ENCODE measurements at regions not wholly inside any gene's neighbourhood (a gene's known extent, or its start where the extent isn't known, plus 50 kb on each side); places are given as distances from the start of the nearest gene placed in this dataset.

DNA sequence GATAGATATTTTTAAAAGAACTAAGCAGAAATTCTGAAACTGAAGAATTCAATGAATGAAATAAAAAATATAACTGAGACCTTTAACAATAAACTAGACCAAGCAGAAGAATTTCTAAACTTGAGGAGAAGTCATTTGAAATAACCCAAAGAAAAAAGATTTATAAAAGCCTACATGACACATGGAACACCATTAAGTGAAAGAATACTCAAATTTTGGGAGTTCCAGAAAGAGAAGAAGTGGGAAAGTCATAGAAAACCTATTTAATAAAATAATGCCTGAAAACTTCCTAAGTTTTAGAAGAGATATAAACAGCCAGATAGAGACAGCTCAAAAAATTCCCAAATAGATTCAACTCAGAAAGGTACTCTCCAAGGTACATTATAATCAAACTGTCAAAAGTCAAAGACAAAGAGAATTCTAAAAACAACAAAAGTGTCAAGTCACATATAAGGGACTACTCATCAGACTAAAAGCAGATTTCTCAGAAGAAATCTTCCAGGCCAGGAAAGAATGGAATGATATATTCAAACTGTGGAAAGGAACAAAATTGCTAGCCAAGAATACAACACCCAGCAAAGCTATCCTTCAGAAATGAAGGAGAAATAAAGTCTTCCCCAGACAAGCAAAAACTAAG lies 72.9 kb upstream of the GNAZ start:
- intact Hi-C loops (cut with micrococcal nuclease), result no loop called here

DNA sequence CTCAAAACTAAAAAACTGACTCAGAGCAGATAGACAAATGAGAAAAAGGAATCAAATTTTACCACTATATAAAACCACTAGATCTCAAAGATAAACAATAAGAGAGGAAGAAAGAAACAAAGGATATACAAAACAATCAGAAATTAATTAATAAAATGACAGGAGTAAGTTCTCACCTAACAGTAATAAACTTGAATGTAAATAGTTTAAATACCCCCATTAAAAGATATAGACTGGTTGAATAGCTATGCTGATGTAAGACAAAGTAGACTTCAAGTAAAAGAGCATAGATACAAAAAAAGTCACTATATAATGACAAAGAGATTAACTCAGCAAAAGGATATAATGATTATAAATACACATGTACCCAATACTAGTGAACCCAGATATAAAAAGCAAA lies 72.3 kb upstream of the GNAZ start:
- intact Hi-C loops (cut with micrococcal nuclease), result no loop called here

DNA sequence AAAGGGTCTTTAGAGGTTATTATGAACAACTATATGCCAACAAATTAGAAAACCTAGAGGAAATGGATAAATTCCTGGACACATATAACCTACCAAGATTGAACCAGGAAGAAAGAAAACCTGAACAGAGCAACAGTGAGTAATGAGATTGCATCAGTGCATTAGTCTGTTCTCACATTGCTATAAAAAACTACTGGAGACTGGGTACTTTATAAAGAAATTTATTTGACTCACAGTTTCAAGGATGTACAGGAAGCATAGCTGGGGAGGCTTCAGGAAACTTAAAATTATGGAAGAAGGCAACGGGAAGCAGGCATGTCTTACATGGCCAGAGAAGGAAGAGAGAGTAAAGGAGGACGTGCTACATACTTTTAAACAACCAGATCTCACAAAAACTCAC lies 70.8 kb upstream of the GNAZ start:
- intact Hi-C loops (cut with micrococcal nuclease), result no loop called here

DNA sequence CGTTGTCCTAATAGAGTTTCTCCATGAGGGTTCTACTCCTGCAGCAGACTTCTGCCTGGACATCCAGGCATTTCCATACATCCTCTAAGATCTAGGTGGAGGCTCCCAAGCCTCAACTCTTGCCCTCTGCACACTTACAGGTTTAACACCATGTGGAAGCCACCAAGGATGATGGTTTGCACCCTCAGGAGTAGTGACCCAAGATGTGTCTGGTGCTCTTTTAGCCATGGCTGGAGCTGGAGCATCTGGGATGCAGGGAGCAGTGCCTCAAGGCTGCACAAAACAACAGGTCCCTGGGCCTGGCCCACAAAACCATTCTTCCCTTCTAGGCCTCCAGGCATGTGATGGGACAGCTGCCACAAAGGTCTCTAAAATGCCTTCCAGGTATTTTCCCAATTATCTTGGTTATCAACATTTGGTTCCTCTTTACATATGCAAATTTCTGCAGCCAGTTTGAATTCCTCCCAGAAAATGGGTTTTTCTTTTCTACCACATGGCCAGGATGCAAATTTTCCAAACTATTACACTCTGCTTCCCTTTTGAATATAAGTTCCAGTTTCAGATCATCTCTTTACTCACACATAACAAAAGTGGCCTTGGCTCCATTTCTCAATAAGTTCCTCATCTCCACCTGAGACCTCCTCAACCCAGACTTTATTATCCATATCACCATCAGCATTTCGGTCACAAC lies 69.5 kb upstream of the GNAZ start:
- intact Hi-C loops (cut with micrococcal nuclease), result no loop called here

DNA sequence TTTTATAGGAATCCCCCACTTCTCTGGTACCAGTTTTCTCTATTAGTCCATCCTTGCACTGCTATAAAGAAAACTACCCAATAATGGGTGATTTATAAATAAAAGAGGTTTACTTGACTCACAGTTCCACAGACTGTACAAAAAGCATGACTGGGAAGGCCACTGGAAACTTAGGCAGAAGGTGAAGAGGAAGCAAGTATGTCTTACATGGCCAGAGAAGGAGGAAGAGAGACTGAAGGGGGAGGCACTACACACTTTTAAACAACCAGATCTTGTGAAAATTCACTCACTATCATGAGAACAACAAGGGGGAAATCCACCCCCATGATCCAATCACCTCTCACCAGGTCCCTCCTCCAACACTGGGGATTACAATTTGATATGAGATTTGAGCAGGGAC lies 68.9 kb upstream of the GNAZ start:
- intact Hi-C loops (cut with micrococcal nuclease), result no loop called here

DNA sequence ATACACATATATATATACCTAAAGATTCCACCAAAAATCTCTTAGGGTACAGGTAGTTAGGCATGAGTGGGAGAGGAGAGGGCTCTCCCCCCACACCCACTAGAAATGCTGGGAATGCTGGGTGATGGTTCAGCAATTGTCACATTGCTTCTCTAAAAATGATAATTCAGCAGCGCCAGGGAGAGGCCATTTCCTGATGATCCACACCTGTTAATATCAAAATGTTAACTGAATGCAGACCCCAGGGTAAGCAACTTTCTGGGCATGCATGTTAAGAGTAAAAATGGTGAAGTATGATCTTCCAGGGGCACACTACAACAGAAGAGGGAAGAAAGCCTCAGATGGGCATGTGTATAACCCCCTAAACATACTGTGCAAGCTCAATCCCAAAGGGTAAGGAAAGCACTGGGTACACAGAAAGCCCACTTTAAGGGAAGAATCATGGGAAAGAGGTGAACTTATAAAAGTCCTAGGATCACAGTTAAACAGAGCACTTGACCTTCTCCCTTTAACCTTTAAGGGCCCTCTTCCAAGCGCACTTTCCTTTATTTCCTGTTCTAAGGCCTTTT lies 67.6 kb upstream of the GNAZ start:
- intact Hi-C loops (cut with micrococcal nuclease), result no loop called here

DNA sequence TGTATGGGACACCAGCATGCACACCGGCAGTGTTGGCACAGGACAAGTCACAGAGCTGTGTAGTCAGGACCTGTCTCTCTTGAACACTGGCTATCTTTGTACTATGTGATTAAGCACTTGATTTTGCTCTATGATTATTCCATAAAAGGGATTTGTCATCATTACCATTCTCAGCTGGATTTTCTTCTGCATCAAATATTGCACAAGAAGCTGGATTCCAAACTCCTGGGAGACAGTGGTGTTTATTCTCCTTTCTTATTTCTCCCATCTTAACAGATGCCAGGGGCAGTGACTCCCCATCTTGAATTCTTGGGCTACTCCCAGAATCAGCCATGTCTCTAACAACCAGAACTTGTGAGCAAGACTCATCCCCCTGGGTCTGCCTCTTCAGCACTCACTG lies 62.5 kb upstream of the GNAZ start:
- intact Hi-C loops (cut with micrococcal nuclease), result no loop called here

DNA sequence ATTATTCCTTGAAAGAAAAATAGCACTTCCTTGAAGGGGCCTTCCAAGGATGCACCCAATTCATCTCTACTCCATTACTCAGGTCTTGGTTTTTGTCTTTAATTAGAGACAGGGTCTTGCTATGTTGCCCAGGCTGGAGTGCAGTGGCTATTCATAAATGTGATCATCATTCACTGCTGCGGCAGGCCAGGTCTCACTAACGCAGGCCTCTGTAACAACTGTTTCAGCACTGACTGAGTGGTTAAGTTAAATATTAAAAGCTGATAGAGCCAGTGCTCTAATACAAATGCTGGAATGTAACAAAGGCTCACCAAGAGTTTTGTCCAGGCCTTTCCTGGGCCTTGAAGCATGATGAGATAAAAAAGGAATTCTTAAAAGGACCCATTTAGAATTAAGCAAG lies 61.4 kb upstream of the GNAZ start:
- intact Hi-C loops (cut with micrococcal nuclease), result no loop called here
